ENCODE measurements at regions not wholly inside any gene's neighbourhood (a gene's known extent, or its start where the extent isn't known, plus 50 kb on each side); places are given as distances from the start of the nearest gene placed in this dataset.

- H3K4me2 ChIP-seq (ENCODE audit: insufficient read depth, low read length, poor library complexity, severe bottlenecking): no peak overlapping the region
- no peak overlapping the region for H3K9ac ChIP-seq (ENCODE audit: low read depth, low read length, poor library complexity)
- no peak overlapping the region for H3K14ac ChIP-seq (ENCODE audit: low read length)
- no peaks in the 10 kb centered on the region for H3K4me1 ChIP-seq (ENCODE audit: control insufficient read depth in 2 of 2, insufficient read depth in 1 of 2, low read depth in 1 of 2, low read length in 2 of 2)
- no peak overlapping the region for H2BK12ac ChIP-seq (ENCODE audit: low read length)
- H2AK5ac ChIP-seq (ENCODE audit: low read depth, low read length): no peak overlapping the region
- H3K36me3 ChIP-seq (replicated peaks in 1 of 2; ENCODE audit: control insufficient read depth in 2 of 2, insufficient read depth in 2 of 2, low read length in 2 of 2): no peaks in the 10 kb centered on the region
- H2BK120ac ChIP-seq (ENCODE audit: low read depth, low read length): no peak overlapping the region
- no peak overlapping the region for H3K4ac ChIP-seq (ENCODE audit: low read length)
- H3K18ac ChIP-seq (ENCODE audit: low read length): no peak overlapping the region
- H4K8ac ChIP-seq (ENCODE audit: low read depth, low read length): no peak overlapping the region
- H2AFZ ChIP-seq (ENCODE audit: low read length): no peak overlapping the region
- no peak overlapping the region for H4K91ac ChIP-seq (ENCODE audit: low read depth, low read length, poor library complexity)
- no peaks in the 10 kb centered on the region for H3K9me3 ChIP-seq (replicated peaks in 1 of 2; ENCODE audit: control insufficient read depth in 2 of 2, insufficient read depth in 1 of 2, low read depth in 1 of 2, low read length in 2 of 2)
- no peak overlapping the region for H3K27ac ChIP-seq (replicated peaks; ENCODE audit: low read length)
- no CpG with 5 or more reads among the region's 2 CpGs for WGBS, 2 donors (ENCODE audit: extremely low coverage in 2 of 2, insufficient read length in 2 of 2, insufficient replicate concordance in 1 of 2)
- H3K79me1 ChIP-seq (ENCODE audit: low read depth, low read length): no peaks in the 10 kb centered on the region
- H3K4me3 ChIP-seq (ENCODE audit: low read length in 2 of 2): no peak overlapping the region
- H3K23ac ChIP-seq (ENCODE audit: low read depth, low read length, poor library complexity): no peak overlapping the region
- no peak for DNase-seq (ENCODE audit: low spot score)
- no peak overlapping the region for H2BK5ac ChIP-seq (ENCODE audit: low read length)
- no peak overlapping the region for H2BK15ac ChIP-seq (ENCODE audit: low read length)
- peaks cover 0 to 5% (median 0%) of the 10 kb centered on the region in 3 experiments for H3K27me3 ChIP-seq (ENCODE audit: control insufficient read depth in 3 of 3, insufficient read depth in 3 of 3, low read depth in 1 of 3, low read length in 3 of 3)
Observed at GRCh38 chrX:85506871-85507270, 127.4 kb upstream of the POF1B start.

- WGBS, 2 donors (ENCODE audit: extremely low coverage in 2 of 2, insufficient read length in 2 of 2, insufficient replicate concordance in 1 of 2): no CpG with 5 or more reads among the region's 2 CpGs
Observed at GRCh38 chrX:85505801-85506200, 126.3 kb upstream of the POF1B start.

GRCh38 chrX:85504381-85504780 lies 124.9 kb upstream of the POF1B start:
- Histone ChIP-seq H4K91ac (ENCODE audit: low read depth, low read length, poor library complexity) (no peak overlapping the region), H3K9ac (ENCODE audit: low read depth, low read length, poor library complexity) (no peak overlapping the region), H3K14ac (ENCODE audit: low read length) (no peak overlapping the region), H2BK120ac (ENCODE audit: low read depth, low read length) (no peak overlapping the region), H3K4ac (ENCODE audit: low read length) (no peak overlapping the region), H3K23ac (ENCODE audit: low read depth, low read length, poor library complexity) (no peak overlapping the region), H2BK15ac (ENCODE audit: low read length) (no peak overlapping the region), H3K4me1 (ENCODE audit: control insufficient read depth in 2 of 2, insufficient read depth in 1 of 2, low read depth in 1 of 2, low read length in 2 of 2) (no peaks in the 10 kb centered on the region), H4K8ac (ENCODE audit: low read depth, low read length) (no peak overlapping the region), H3K18ac (ENCODE audit: low read length) (no peak overlapping the region), H3K4me2 (ENCODE audit: insufficient read depth, low read length, poor library complexity, severe bottlenecking) (no peak overlapping the region), H2BK12ac (ENCODE audit: low read length) (no peak overlapping the region), H2AFZ (ENCODE audit: low read length) (no peak overlapping the region), H3K79me1 (ENCODE audit: low read depth, low read length) (no peaks in the 10 kb centered on the region), H3K9me3 (replicated peaks in 1 of 2; ENCODE audit: control insufficient read depth in 2 of 2, insufficient read depth in 1 of 2, low read depth in 1 of 2, low read length in 2 of 2) (no peaks in the 10 kb centered on the region), H2BK5ac (ENCODE audit: low read length) (no peak overlapping the region), H3K27me3 (ENCODE audit: control insufficient read depth in 3 of 3, insufficient read depth in 3 of 3, low read depth in 1 of 3, low read length in 3 of 3) (peaks cover 0 to 5% (median 0%) of the 10 kb centered on the region in 3 experiments), H3K36me3 (replicated peaks in 1 of 2; ENCODE audit: control insufficient read depth in 2 of 2, insufficient read depth in 2 of 2, low read length in 2 of 2) (no peaks in the 10 kb centered on the region), H2AK5ac (ENCODE audit: low read depth, low read length) (no peak overlapping the region), H3K4me3 (ENCODE audit: low read length in 2 of 2) (no peak overlapping the region), H3K27ac (replicated peaks; ENCODE audit: low read length) (no peak overlapping the region)
- WGBS, 2 donors (ENCODE audit: extremely low coverage in 2 of 2, insufficient read length in 2 of 2, insufficient replicate concordance in 1 of 2): no CpG with 5 or more reads among the region's 1 CpG
- no peak for DNase-seq (ENCODE audit: low spot score)

More at GRCh38 chrX:85505801-85506200, 126.3 kb upstream of the POF1B start:
- H2BK120ac ChIP-seq (ENCODE audit: low read depth, low read length): no peak overlapping the region
- H2BK15ac ChIP-seq (ENCODE audit: low read length): no peak overlapping the region
- H3K27me3 ChIP-seq (ENCODE audit: control insufficient read depth in 3 of 3, insufficient read depth in 3 of 3, low read depth in 1 of 3, low read length in 3 of 3): peaks cover 0 to 5% (median 0%) of the 10 kb centered on the region in 3 experiments
- H2AK5ac ChIP-seq (ENCODE audit: low read depth, low read length): no peak overlapping the region
- no peaks in the 10 kb centered on the region for H3K36me3 ChIP-seq (replicated peaks in 1 of 2; ENCODE audit: control insufficient read depth in 2 of 2, insufficient read depth in 2 of 2, low read length in 2 of 2)
- H3K9me3 ChIP-seq (replicated peaks in 1 of 2; ENCODE audit: control insufficient read depth in 2 of 2, insufficient read depth in 1 of 2, low read depth in 1 of 2, low read length in 2 of 2): no peaks in the 10 kb centered on the region
- no peak overlapping the region for H3K14ac ChIP-seq (ENCODE audit: low read length)
- H3K23ac ChIP-seq (ENCODE audit: low read depth, low read length, poor library complexity): no peak overlapping the region
- H4K91ac ChIP-seq (ENCODE audit: low read depth, low read length, poor library complexity): no peak overlapping the region
- H3K27ac ChIP-seq (replicated peaks; ENCODE audit: low read length): no peak overlapping the region
- no peak for DNase-seq (ENCODE audit: low spot score)
- H3K4me2 ChIP-seq (ENCODE audit: insufficient read depth, low read length, poor library complexity, severe bottlenecking): no peak overlapping the region
- no peak overlapping the region for H2BK5ac ChIP-seq (ENCODE audit: low read length)
- H3K18ac ChIP-seq (ENCODE audit: low read length): no peak overlapping the region
- H3K4me3 ChIP-seq (ENCODE audit: low read length in 2 of 2): no peak overlapping the region
- H2BK12ac ChIP-seq (ENCODE audit: low read length): no peak overlapping the region
- H3K79me1 ChIP-seq (ENCODE audit: low read depth, low read length): no peaks in the 10 kb centered on the region
- no peak overlapping the region for H4K8ac ChIP-seq (ENCODE audit: low read depth, low read length)
- H3K4me1 ChIP-seq (ENCODE audit: control insufficient read depth in 2 of 2, insufficient read depth in 1 of 2, low read depth in 1 of 2, low read length in 2 of 2): no peaks in the 10 kb centered on the region
- H3K4ac ChIP-seq (ENCODE audit: low read length): no peak overlapping the region
- H2AFZ ChIP-seq (ENCODE audit: low read length): no peak overlapping the region
- no peak overlapping the region for H3K9ac ChIP-seq (ENCODE audit: low read depth, low read length, poor library complexity)

- no peak overlapping the region for H4K91ac ChIP-seq (ENCODE audit: low read depth, low read length, poor library complexity)
- H3K4me1 ChIP-seq (ENCODE audit: control insufficient read depth in 2 of 2, insufficient read depth in 1 of 2, low read depth in 1 of 2, low read length in 2 of 2): no peaks in the 10 kb centered on the region
- no peak overlapping the region for H4K8ac ChIP-seq (ENCODE audit: low read depth, low read length)
- H3K79me1 ChIP-seq (ENCODE audit: low read depth, low read length): no peaks in the 10 kb centered on the region
- H2BK15ac ChIP-seq (ENCODE audit: low read length): no peak overlapping the region
- H3K18ac ChIP-seq (ENCODE audit: low read length): no peak overlapping the region
- H3K36me3 ChIP-seq (replicated peaks in 1 of 2; ENCODE audit: control insufficient read depth in 2 of 2, insufficient read depth in 2 of 2, low read length in 2 of 2): no peaks in the 10 kb centered on the region
- H2BK5ac ChIP-seq (ENCODE audit: low read length): no peak overlapping the region
- no peak overlapping the region for H2BK12ac ChIP-seq (ENCODE audit: low read length)
- no CpG with 5 or more reads among the region's 6 CpGs for WGBS, 2 donors (ENCODE audit: extremely low coverage in 2 of 2, insufficient read length in 2 of 2, insufficient replicate concordance in 1 of 2)
- no peak overlapping the region for H3K27ac ChIP-seq (replicated peaks; ENCODE audit: low read length)
- H3K4me3 ChIP-seq (ENCODE audit: low read length in 2 of 2): no peak overlapping the region
- H2BK120ac ChIP-seq (ENCODE audit: low read depth, low read length): no peak overlapping the region
- no peak overlapping the region for H3K23ac ChIP-seq (ENCODE audit: low read depth, low read length, poor library complexity)
- no peak overlapping the region for H3K4ac ChIP-seq (ENCODE audit: low read length)
- H2AK5ac ChIP-seq (ENCODE audit: low read depth, low read length): no peak overlapping the region
- H3K27me3 ChIP-seq (ENCODE audit: control insufficient read depth in 3 of 3, insufficient read depth in 3 of 3, low read depth in 1 of 3, low read length in 3 of 3): peaks cover 0 to 5% (median 0%) of the 10 kb centered on the region in 3 experiments
- no peak overlapping the region for H3K9ac ChIP-seq (ENCODE audit: low read depth, low read length, poor library complexity)
- no peak for DNase-seq (ENCODE audit: low spot score)
- no peak overlapping the region for H3K14ac ChIP-seq (ENCODE audit: low read length)
- no peak overlapping the region for H2AFZ ChIP-seq (ENCODE audit: low read length)
- H3K9me3 ChIP-seq (replicated peaks in 1 of 2; ENCODE audit: control insufficient read depth in 2 of 2, insufficient read depth in 1 of 2, low read depth in 1 of 2, low read length in 2 of 2): no peaks in the 10 kb centered on the region
- H3K4me2 ChIP-seq (ENCODE audit: insufficient read depth, low read length, poor library complexity, severe bottlenecking): no peak overlapping the region
Observed at GRCh38 chrX:85503258-85504158, 124.0 kb upstream of the POF1B start.
